MM.1S (cell line): ENCODE measurements at regions not wholly inside any gene's neighbourhood (a gene's known extent, or its start where the extent isn't known, plus 50 kb on each side); places are given as distances from the start of the nearest gene placed in this dataset.

Experiments
- EZH2 ChIP-seq: fragments of 300-600 bp; sonication (generic); optimal IDR thresholded peaks from 2 replicates; pipeline ENCODE3; 2017; ENCODE audit warnings: low read depth, mild to moderate bottlenecking, antibody characterized with exemption, low read length, mixed read lengths
- EZH2phosphoT487 ChIP-seq: fragments of 300-600 bp; sonication (generic); IDR thresholded peaks from 2 replicates; pipeline ENCODE4 v1.6.1; 2018; ENCODE audit warnings: antibody characterized with exemption, low read length
- TF ChIP-seq, protein P1 (sequence below): fragments of 300-600 bp; sonication (generic); IDR thresholded peaks from 2 replicates; pipeline ENCODE4 v1.5.1; 2016; ENCODE audit warnings: antibody characterized with exemption, low read length, mixed read lengths

DNA sequence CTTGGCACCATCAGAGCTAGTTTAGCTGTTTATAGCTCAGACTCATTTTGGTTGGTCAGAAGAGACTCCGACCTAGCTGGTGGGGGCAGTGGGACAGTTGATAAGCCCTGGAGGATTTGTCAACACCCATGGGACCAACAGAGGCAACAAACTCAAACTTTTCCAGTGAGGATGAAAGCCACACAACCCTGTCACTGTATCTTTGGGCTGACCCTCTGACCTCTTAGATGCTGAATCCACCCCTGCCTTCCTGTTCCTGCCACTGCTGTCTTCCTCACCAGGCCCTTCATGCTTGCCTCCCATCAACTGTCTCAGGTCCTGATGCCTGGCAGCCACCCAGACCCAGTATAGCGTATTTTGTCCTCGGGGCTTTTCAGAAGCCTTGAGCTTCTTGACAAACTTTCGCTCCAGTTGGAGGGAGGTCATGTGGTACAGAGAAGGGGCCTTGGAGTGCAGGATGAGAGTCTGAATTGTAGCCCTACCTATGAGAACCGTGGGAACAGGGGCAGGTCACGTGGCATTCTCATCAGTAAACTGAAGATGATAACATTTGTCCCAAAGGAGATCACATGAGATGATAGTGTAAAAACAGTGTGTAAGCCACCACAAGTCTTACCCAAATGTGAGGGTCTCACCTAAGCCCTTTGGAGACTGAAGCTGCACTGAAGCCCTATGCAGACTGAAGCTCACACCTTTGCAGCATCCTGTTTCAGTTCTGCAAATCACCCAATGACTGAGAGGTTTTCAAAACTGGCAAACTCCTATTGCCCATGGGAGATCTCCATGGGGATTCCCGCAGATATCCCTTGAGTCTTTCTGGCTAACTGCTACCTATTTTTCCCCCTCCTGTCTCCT is 72.0 kb upstream of the F13A1 start:
- TF ChIP-seq, protein P1, sequence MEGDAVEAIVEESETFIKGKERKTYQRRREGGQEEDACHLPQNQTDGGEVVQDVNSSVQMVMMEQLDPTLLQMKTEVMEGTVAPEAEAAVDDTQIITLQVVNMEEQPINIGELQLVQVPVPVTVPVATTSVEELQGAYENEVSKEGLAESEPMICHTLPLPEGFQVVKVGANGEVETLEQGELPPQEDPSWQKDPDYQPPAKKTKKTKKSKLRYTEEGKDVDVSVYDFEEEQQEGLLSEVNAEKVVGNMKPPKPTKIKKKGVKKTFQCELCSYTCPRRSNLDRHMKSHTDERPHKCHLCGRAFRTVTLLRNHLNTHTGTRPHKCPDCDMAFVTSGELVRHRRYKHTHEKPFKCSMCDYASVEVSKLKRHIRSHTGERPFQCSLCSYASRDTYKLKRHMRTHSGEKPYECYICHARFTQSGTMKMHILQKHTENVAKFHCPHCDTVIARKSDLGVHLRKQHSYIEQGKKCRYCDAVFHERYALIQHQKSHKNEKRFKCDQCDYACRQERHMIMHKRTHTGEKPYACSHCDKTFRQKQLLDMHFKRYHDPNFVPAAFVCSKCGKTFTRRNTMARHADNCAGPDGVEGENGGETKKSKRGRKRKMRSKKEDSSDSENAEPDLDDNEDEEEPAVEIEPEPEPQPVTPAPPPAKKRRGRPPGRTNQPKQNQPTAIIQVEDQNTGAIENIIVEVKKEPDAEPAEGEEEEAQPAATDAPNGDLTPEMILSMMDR, result no peak
- TF ChIP-seq EZH2phosphoT487 (no peak), EZH2 (no peak)
